ENCODE measurements at regions not wholly inside any gene's neighbourhood (a gene's known extent, or its start where the extent isn't known, plus 50 kb on each side); places are given as distances from the start of the nearest gene placed in this dataset.

- DNase-seq = no peak
Measured at GRCh38 chr13:40472427-40473220, 193.8 kb downstream of the FOXO1 start.

- DNase-seq = no peak
Measured at GRCh38 chr13:40475617-40476016, 190.8 kb downstream of the FOXO1 start.

DNA sequence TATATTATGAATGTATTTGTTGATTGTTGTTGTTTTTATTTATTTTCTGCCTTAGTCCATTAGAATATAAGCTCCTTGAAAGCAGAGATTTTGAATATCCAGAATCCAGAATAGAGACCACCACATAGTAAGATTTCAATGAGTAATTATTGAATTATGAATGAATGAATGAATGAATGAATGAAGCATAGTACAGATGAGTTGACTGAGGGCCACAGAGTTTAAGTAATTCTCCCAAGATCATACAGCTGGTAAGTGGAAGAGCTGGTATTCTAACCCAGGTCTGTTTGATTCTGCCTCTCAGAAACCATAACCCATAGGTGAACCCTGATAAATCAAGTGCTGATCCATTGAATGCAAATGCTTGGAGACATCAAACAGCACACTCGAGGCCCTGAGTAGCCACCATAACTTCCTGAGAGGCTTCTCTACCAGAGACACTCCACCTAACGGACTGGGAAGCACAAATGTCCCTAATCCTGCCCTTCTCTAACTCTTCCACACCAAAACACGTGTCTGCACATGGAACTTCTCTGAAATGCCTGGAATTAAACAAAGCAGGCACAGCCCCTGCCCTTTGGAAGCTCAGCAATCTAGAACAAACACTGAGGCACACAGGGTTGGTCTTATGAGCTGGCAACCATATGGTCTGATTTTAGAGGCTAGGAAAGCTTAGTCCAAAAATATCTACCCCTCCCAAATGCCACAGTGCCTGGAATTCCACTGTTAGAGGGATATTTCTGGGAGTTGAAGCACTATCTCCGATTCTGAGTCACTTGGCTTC is 190.1 kb downstream of the FOXO1 start:
- no peak for DNase-seq

DNA sequence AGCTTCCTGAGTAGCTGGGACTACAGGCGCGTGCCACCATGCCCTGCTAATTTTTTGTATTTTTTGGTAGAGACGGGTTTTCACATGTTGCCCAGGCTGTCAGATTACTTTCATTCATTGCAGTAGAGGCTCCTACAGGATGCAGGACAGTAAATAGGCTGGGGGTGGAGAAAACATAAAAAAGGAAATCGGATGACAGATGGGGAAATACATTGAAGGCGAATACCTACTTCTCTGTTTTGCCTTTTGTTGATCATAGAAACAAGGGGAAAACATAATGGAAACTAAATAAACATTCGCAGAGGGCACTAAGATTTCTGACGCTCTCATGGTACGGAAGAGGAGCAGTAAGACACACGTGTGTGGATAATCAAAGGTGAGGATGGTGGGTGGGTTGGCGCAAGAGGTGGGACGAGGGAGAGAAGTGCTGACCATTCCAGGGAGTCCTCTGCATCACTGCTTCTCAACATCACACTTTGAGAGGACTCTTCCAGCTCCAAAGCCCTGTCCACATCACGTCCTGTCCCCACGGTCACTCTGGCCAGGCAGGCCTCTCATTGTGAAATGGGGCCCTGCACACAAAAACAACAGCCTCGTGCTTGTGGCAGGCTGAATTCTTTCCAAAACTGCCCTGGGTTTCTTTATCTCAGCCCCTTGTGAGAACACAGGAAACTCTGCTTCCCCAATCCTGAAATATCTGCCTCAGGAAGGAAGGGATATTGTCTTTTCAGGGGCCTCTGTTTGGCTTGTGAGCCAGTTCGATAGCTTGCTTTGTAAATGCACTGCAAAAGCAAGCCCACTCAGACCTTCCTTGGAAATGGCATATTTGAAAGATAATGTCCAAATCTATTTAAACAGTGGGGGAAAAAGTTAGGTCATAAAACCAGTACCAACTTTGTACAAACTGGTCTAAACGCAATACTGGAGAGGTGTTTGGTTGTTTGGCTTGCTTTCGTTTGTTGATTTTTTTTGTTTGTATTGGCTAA is 188.5 kb downstream of the FOXO1 start:
- no peak for DNase-seq

- no peak for DNase-seq
Measured at GRCh38 chr13:40478775-40479174, 187.7 kb downstream of the FOXO1 start.

GRCh38 chr13:40479196-40479845 is 187.1 kb downstream of the FOXO1 start:
- no peak for DNase-seq

- DNase-seq = no peak
Measured at GRCh38 chr13:40480012-40480914, 186.2 kb downstream of the FOXO1 start.

DNA sequence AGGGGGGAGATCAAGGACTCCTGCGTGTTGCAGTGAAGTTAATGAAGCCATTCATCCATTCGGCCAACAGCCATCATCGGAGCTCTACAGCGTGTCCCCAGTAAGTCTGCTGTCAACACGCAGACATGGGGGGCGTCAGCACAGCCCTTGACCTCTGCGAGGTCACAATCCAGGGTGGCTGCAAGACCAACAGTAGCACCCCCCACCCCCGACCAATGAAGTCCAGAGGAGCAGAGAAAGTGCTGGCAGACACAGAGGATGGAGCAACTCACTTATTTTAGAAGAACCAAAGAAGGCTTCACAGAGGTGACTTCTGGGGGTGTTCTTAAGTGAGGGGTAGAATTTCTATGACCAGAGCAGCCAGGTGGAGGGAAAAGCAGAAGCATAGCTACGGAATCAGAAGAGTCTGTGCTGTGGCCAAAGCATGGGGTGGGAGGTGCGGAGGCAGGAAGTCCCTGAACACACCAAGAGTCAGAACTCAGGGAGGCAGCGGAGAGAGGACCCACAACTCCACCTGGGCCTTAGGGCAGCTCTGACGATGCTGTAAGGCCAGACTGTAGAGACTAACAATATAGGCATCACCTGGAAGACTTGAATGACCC is 185.4 kb downstream of the FOXO1 start:
- DNase-seq = no peak

- no peak for DNase-seq
Measured at GRCh38 chr13:40483601-40484000, 182.8 kb downstream of the FOXO1 start.

- no peak for DNase-seq
Measured at GRCh38 chr13:40484101-40484800, 182.2 kb downstream of the FOXO1 start.

GRCh38 chr13:40484974-40485373 is 181.5 kb downstream of the FOXO1 start:
- no peak for DNase-seq

DNA sequence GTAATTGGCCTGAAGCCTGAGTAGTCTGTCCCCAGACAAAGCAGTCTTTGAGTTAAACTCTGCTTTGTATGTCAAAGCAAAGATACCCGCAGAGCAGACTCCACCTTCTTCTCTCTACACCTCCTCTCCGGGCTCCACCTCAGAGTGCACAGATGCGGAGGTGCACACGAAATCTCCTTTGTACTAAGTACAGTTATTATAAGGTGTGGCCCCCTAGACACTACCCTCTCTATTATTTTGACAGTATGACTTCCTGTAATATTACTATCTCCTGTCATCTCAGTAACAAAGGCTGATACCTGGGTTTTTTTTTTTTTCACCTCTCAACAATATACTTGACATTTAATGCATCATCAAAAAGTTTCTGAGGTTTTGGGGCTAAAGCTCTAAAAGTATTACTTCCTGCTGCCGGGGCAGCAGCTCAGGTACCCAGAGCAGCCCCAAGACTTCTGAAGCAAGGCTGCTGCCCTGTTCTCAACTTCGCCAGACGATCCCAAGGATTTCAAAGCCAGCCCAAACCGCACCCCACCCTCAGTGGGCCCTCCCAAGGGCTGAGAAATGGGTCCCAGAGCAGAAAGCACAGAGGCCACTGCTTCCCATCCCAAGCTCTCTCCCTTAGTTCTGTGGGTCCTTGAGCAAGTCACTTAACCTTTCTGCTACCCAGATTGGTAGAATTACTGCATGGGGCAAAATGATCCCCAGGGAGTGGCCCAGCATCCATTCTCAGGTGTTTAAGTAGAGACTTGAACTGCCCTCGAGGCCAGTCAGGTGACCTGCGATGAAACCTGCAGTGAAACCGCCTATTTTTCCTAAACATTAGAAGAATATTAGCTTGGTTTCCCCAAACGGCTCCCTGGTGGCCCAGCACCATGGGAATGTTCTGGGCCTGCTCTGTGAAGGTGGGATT is 180.6 kb downstream of the FOXO1 start:
- no peak for DNase-seq

- no peak for DNase-seq
Measured at GRCh38 chr13:40486518-40487163, 179.8 kb downstream of the FOXO1 start.

DNA sequence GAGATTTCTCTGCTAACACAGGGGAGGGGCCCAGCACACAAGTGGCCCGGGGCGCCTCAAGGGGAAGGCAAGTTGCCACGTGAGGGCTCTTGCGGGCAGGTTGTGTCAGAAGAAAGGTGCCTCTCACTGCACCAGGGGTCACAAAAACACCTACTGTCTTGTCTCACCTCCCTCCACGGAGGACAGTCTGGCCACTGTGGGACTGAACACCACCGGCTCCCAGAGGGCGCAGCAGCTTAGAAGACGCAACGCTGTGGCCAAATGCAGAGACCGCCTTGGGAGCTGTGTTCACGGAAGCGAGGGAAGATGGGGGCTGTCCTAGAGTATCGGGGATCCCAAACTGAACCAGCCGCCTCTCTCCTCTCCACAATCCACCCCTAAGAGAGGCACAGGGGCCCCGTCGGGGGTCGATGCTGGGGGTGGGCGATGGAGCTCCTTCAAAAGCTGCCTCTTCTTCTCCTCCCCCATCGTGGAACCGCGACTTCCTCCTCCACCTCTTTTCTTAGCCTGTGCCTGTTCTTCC is 177.5 kb downstream of the FOXO1 start:
- DNase-seq = no peak

DNA sequence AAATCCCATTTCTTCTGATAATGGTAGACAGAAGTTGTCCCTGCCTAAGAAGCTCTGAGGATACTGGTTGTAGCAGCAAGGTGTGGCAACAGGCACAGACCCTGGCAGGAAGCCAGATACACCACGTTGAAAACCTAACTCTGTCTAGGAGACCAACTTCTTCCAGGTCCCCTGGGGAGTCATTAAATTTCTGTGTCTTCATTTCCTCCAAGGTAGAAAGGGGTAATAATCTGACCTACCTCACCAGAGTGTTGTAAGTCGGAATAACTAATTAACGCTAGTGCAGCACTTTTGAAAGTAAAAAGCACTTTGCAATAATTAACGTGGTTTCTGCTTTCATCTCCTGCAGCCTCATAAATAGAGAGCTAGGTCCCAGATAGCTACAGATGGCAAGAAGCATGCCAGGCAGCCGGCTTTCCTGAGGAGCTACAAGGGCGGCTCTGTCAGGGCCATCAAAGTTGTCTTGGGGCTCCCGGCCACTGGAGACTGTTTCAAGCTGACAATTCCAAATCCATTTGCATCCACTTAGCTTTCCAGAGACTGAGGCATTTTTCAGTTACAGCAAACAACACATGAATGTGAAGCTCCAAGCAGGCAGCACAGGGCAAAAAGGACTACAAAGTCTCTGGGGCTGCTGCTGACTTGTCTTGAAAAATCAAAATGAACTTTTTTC is 176.2 kb downstream of the FOXO1 start:
- no peak for DNase-seq

DNA sequence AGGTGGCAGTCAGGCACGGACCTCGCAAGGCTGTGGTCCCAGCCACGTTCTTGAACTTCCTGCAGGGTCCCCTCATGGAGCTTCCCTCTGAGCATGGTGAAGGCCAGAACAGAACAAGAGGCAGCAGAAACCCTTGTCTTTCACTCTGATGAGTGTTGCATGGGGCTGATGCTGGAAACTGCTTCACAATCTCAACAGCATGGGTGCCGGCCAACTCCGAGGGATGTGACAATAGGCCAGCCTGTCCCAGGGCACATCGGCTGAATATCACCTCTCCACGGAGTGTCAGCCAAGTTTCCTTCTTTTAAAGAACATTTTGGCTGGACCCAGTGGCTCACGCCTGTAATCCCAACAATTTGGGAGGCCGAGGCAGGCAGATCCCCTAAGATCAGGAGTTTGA is 173.9 kb downstream of the FOXO1 start:
- DNase-seq = no peak

DNA sequence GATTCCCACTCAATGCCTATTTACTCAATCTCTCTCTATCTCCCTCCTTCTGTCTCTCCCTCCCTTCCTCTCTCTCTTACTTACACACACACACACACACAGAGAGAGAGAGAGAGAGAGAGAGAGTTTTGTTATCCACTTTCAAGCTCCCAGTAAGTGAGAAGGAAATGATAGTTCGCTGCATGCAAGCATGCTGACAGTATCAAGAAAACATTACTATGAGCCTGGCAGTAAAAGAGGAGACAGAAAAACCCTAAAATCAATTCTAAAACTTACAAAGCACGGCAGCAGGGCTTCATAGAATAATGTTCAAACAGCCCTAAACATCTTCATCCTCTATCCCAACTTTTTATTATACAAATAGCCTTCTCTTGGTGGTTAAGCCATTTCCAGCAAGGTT is 171.9 kb downstream of the FOXO1 start:
- DNase-seq = no peak

Data from DMS 273 treated with DMSO at 0.1 percent for 48 hours (cell line).